ENCODE measurements at regions not wholly inside any gene's neighbourhood (a gene's known extent, or its start where the extent isn't known, plus 50 kb on each side); places are given as distances from the start of the nearest gene placed in this dataset.

DNA sequence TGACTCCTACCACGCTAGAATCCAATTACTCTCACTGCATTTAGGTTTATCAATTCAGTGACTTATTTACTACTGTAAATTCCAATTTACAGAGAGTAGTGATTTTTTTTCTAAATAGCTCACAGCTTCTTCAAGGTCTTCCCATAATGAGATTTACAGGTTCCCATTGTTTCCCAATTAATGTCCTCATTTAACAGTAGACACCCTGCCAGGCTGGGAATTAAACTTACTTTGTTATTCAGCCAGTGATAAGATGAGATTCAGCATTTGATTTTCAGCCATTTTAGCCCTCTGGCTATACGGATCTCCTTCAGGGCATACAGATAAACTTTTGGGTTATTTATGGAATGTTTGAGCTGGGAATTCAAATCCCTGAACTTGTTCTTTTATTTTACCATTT is 582.9 kb upstream of the EYS start:
- Mint-ChIP-seq H3K9me3 (peaks cover 27% of the 10 kb centered on the region), H3K4me3 (no peak overlapping the region), H3K36me3 (ENCODE audit: low read depth) (no peaks in the 10 kb centered on the region), H3K27ac (no peak overlapping the region), H3K4me1 (ENCODE audit: low read depth) (no peaks in the 10 kb centered on the region), H3K27me3 (ENCODE audit: insufficient read depth) (no peaks in the 10 kb centered on the region)
- TF ChIP-seq, protein P1, sequence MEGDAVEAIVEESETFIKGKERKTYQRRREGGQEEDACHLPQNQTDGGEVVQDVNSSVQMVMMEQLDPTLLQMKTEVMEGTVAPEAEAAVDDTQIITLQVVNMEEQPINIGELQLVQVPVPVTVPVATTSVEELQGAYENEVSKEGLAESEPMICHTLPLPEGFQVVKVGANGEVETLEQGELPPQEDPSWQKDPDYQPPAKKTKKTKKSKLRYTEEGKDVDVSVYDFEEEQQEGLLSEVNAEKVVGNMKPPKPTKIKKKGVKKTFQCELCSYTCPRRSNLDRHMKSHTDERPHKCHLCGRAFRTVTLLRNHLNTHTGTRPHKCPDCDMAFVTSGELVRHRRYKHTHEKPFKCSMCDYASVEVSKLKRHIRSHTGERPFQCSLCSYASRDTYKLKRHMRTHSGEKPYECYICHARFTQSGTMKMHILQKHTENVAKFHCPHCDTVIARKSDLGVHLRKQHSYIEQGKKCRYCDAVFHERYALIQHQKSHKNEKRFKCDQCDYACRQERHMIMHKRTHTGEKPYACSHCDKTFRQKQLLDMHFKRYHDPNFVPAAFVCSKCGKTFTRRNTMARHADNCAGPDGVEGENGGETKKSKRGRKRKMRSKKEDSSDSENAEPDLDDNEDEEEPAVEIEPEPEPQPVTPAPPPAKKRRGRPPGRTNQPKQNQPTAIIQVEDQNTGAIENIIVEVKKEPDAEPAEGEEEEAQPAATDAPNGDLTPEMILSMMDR (IDR thresholded peaks at IDR 0.05): no peak
- DNase-seq: no peak

DNA sequence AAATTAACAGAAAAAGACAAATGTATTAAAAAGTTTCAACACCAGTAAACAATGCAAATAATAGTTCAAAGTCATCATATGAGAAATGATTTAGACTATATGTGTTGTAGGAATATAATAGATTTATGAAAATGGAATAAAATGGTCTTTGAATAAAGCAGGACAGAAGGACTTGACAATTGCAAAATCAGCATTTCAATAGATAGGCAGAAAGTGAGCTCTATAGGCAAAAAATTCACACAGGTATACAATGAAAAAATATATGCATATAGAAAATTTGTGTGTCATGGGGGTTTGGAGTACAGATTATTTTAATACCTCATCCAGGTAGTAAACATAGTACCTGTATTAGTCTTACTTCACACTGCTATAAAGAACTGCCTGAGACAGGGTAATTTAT is 571.1 kb upstream of the EYS start:
- TF ChIP-seq, protein P1 (IDR thresholded peaks at IDR 0.05): no peak
- Mint-ChIP-seq H3K4me1 (ENCODE audit: low read depth) (no peaks in the 10 kb centered on the region), H3K4me3 (no peak overlapping the region)

DNA sequence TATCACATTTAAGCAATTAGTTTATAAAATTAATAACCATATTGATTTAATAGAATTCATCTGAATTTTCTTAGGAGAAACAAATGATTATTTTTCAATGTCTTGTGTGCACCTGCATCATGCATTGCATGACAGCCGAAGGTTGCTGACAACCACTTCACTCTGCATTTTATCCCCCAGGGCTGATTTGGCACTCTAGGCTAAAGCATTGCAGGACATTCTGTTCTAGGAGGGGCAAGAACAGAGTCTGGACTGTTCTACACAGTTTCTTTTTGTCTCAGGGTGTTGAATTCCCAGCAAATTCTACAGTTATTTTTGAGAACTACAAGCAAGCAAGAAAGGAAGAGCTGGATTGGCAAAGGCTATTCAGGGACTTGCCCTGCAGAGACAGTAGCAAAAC is 570.4 kb upstream of the EYS start:
- Mint-ChIP-seq H3K27ac (no peak overlapping the region), H3K27me3 (ENCODE audit: insufficient read depth) (no peaks in the 10 kb centered on the region), H3K4me1 (ENCODE audit: low read depth) (no peaks in the 10 kb centered on the region), H3K36me3 (ENCODE audit: low read depth) (no peaks in the 10 kb centered on the region), H3K9me3 (peaks cover 19% of the 10 kb centered on the region), H3K4me3 (no peak overlapping the region)
- no peak for DNase-seq
- TF ChIP-seq, protein P1 (IDR thresholded peaks at IDR 0.05): no peak

More for the DNA sequence above, 571.1 kb upstream of the EYS start:
- Mint-ChIP-seq H3K27me3 (ENCODE audit: insufficient read depth) (no peaks in the 10 kb centered on the region), H3K36me3 (ENCODE audit: low read depth) (no peaks in the 10 kb centered on the region), H3K9me3 (peaks cover 19% of the 10 kb centered on the region), H3K27ac (no peak overlapping the region)
- DNase-seq: no peak

DNA sequence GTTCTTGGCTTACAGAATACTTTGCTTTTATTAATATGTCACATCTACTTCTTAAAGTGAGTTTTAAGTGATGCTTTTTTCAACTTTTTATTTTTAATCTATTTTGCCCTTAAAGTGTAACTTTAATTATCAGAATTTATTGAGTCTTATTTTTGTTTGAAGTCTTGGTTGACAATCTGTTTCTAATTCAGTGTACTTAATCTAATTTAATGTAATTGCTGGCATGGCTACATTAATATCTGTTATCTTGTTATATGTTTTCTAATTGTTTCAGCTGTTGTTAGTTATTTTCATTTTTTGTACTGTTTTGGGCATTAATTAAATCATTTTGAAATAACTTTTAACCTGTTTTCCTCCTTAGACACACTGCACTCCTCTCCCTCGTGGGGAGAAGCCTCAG is 558.7 kb upstream of the EYS start:
- H3K27me3 Mint-ChIP-seq (ENCODE audit: insufficient read depth): 0 out of 2 replicates have a peak, but pooled peaks cover 1% of the 10 kb centered on the region
- peaks cover 15% of the 10 kb centered on the region for H3K9me3 Mint-ChIP-seq
- no peaks in the 10 kb centered on the region for H3K4me1 Mint-ChIP-seq (ENCODE audit: low read depth)
- no peaks in the 10 kb centered on the region for H3K36me3 Mint-ChIP-seq (ENCODE audit: low read depth)
- H3K27ac Mint-ChIP-seq: no peak overlapping the region
- DNase-seq: no peak
- TF ChIP-seq, protein P1 (IDR thresholded peaks at IDR 0.05): no peak
- no peak overlapping the region for H3K4me3 Mint-ChIP-seq

DNA sequence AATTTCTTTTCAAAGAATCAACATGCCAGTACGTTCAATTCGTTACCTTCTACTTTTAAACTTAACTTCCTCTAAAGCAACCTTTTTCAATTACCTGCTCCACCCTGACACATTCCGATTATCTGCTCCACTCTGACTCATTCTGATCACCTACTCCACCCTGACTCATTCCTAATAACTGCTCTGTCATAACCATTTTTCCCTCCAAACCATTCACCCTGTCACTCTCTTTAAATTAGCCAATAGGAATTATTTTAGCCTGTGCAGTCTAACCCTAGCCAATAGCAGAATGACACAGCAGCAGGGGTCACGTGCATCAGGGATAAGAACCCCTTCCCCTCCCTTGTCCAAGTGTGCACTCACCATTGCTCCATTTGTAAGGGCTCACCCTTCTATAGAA is 557.4 kb upstream of the EYS start:
- peak; percentile 0 for DNase-seq
- H3K4me3 Mint-ChIP-seq: no peak overlapping the region
- TF ChIP-seq, protein P1 (IDR thresholded peaks at IDR 0.05): no peak
- H3K36me3 Mint-ChIP-seq (ENCODE audit: low read depth): no peaks in the 10 kb centered on the region
- 0 out of 2 replicates have a peak, but pooled peaks cover 1% of the 10 kb centered on the region for H3K27me3 Mint-ChIP-seq (ENCODE audit: insufficient read depth)
- H3K4me1 Mint-ChIP-seq (ENCODE audit: low read depth): no peaks in the 10 kb centered on the region
- peaks cover 15% of the 10 kb centered on the region for H3K9me3 Mint-ChIP-seq
- H3K27ac Mint-ChIP-seq: no peak overlapping the region
